HepG2 (cell line): ENCODE measurements at regions not wholly inside any gene's neighbourhood (a gene's known extent, or its start where the extent isn't known, plus 50 kb on each side); places are given as distances from the start of the nearest gene placed in this dataset.

Experiments used
- ATAC-seq: fragments of 200-7000 bp; cut with Tn5 transposase; 3 replicates; pipeline ENCODE4 v1.9.1; 2020; ENCODE audit warnings: mild to moderate bottlenecking, moderate library complexity
- BruUV-seq: library from RNA; stranded (reverse); fragments of 400-500 nt; replicated peaks from 2 replicates; lab custom pipeline; 2021; lab: Mats Ljungman, UMichigan
- CTCF ChIA-PET: fragments of 300-600 bp; formaldehyde crosslinking; extraction: SDS; loops from one replicate; lab custom pipeline; 2021; ENCODE audit warnings: low total read pairs, inconsistent platforms, low intra/inter-chr PET ratio; lab: Yijun Ruan, JAX
- POLR2A ChIA-PET: fragments of 350-600 bp; sonication (Branson Sonifier 250); formaldehyde crosslinking; loops from one replicate; lab custom pipeline; 2020; ENCODE audit warnings: antibody characterized with exemption, inconsistent platforms; lab: Yijun Ruan, JAX
- DNase-seq: peaks from one replicate; pipeline ENCODE4 v3.0.0-alpha.2; 2015; ENCODE audit warnings: low spot score
- FAIRE-seq: peaks from 3 replicates; lab custom pipeline; 2011; peaks lifted over from hg19 to GRCh38; lab: Jason Lieb, UNC
- H2AFZ ChIP-seq: one replicate; pipeline ENCODE4 v1.6.1; 2011; ENCODE audit warnings: low read length, inconsistent platforms
- H3K27ac ChIP-seq: fragments of 300-600 bp; 3 replicates; pipeline ENCODE4 v1.8.0; 2011; ENCODE audit warnings: mixed run types, mild to moderate bottlenecking, mixed read lengths, low read length, inconsistent platforms; ENCODE audit not compliant: insufficient read depth; ENCODE audit errors: extremely low read length
- H3K27me3 ChIP-seq, 2 experiments: fragments of 200-600 bp in 1 of 2; 2 replicates in 1 of 2; 3 replicates in 1 of 2; pipeline versions ENCODE4 v1.6.0 to v1.8.0; 2011; ENCODE audit warnings: low read length in 2 of 2, mild to moderate bottlenecking in 2 of 2, moderate library complexity in 2 of 2, inconsistent platforms in 1 of 2; ENCODE audit not compliant: insufficient read depth in 2 of 2, control insufficient read depth in 1 of 2
- H3K36me3 ChIP-seq, 2 experiments: fragments of 200-600 bp in 1 of 2; replicated peaks in 1 of 2; 2 replicates in 1 of 2; 3 replicates in 1 of 2; pipeline versions ENCODE4 v1.5.1 to v1.8.0; 2011; ENCODE audit warnings: low read length in 2 of 2, inconsistent platforms in 1 of 2; ENCODE audit not compliant: insufficient read depth in 2 of 2, control insufficient read depth in 1 of 2
- H3K4me1 ChIP-seq: 2 replicates; pipeline ENCODE4 v1.5.1; 2012; ENCODE audit warnings: low read length, inconsistent platforms; ENCODE audit not compliant: insufficient read depth
- H3K4me2 ChIP-seq: 2 replicates; pipeline ENCODE4 v1.6.0; 2011; ENCODE audit warnings: low read depth, low read length, inconsistent platforms
- H3K4me3 ChIP-seq, 3 experiments: fragments of 200-600 bp in 1 of 3; sonication (generic), shearing (Covaris generic) in 1 of 3; replicated peaks in 1 of 3; 2 replicates each; pipeline ENCODE4 v1.5.1; 2011 to 2016; ENCODE audit warnings: low read length in 3 of 3, inconsistent platforms in 2 of 3, low read depth in 2 of 3, mild to moderate bottlenecking in 2 of 3, control low read depth in 1 of 3, mixed read lengths in 1 of 3; ENCODE audit not compliant: insufficient read depth in 1 of 3
- H3K79me2 ChIP-seq: one replicate; pipeline ENCODE4 v1.6.1; 2011; ENCODE audit warnings: low read length, inconsistent platforms; ENCODE audit not compliant: insufficient read depth
- H3K9ac ChIP-seq: 2 replicates; pipeline ENCODE4 v1.6.0; 2011; ENCODE audit warnings: mild to moderate bottlenecking, low read depth, low read length, inconsistent platforms; ENCODE audit not compliant: insufficient read depth
- H3K9me3 ChIP-seq: 2 replicates; pipeline ENCODE4 v1.5.1; 2012; ENCODE audit warnings: mild to moderate bottlenecking, low read length
- H4K20me1 ChIP-seq: 2 replicates; pipeline ENCODE4 v1.6.0; 2011; ENCODE audit warnings: inconsistent platforms, mild to moderate bottlenecking, low read length, moderate library complexity; ENCODE audit not compliant: insufficient read depth
- IKZF4 ChIP-seq: sonication (generic); formaldehyde crosslinking; IDR thresholded peaks from 2 replicates; pipeline ENCODE4 v1.5.1; 2020; ENCODE audit warnings: borderline replicate concordance, mild to moderate bottlenecking, low read depth, missing genetic modification reagents; ENCODE audit errors: not compliant biosample characterization
- ZFP36 ChIP-seq: fragments of 150-350 bp; IDR thresholded peaks from 2 replicates; pipeline ENCODE4 v1.6.1; 2018; ENCODE audit warnings: borderline replicate concordance, low read length, low read depth; ENCODE audit not compliant: partially characterized antibody
- ZNF326 ChIP-seq: sonication (generic); formaldehyde crosslinking; IDR thresholded peaks from 2 replicates; pipeline ENCODE4 v1.4.0; 2020; ENCODE audit warnings: missing genetic modification reagents, borderline replicate concordance
- ZNF329 ChIP-seq: sonication (generic); formaldehyde crosslinking; IDR thresholded peaks from 2 replicates; pipeline ENCODE4 v1.9.0; 2021; ENCODE audit warnings: low read depth, mild to moderate bottlenecking, missing genetic modification reagents
- ZNF589 ChIP-seq: sonication (generic); formaldehyde crosslinking; conservative IDR thresholded peaks from 2 replicates; pipeline ENCODE4 v1.8.0; 2022; ENCODE audit warnings: mild to moderate bottlenecking, moderate library complexity, missing genetic modification reagents
- ZNF710 ChIP-seq: sonication (generic); formaldehyde crosslinking; IDR thresholded peaks from 2 replicates; pipeline ENCODE4 v1.5.0; 2020; ENCODE audit warnings: mild to moderate bottlenecking, missing genetic modification reagents, borderline replicate concordance
- ZNF841 ChIP-seq: sonication (generic); formaldehyde crosslinking; IDR thresholded peaks from 2 replicates; pipeline ENCODE4 v1.8.1; 2023; ENCODE audit warnings: missing genetic modification reagents, borderline replicate concordance
- WGBS: methylation state at CpG from one replicate; pipeline ENCODE4 v1.1.6; 2017; ENCODE audit warnings: low lambda C conversion rate; 5-methylcytosine and 5-hydroxymethylcytosine counted together
- in situ Hi-C: cut with HindIII; loops from 2 replicates; pipeline ENCODE4 v1.10.0; 2017; ENCODE audit warnings: low pct_unique_long_range_greater_than_20kb; ENCODE audit not compliant: extremely low pct_ligation_motif_present
- intact Hi-C: fragments of 100-400 bp; cut with micrococcal nuclease; formaldehyde crosslinking; loops from one replicate; pipeline ENCODE4 v1.10.0; 2022; ENCODE audit not compliant: unreplicated experiment

GRCh38 chr12:125393569-125393968, 328.3 kb downstream of the AACS start (continued):
- no peak for TF ChIP-seq ZNF710 (CRISPR knock-in tag)
- no peak for TF ChIP-seq ZNF326
- TF ChIP-seq ZFP36, result no peak
- no peak for TF ChIP-seq ZNF841 (CRISPR knock-in tag)
- no peak for TF ChIP-seq IKZF4 (CRISPR knock-in tag)
- TF ChIP-seq, all 625 proteins: peak for 0

DNA sequence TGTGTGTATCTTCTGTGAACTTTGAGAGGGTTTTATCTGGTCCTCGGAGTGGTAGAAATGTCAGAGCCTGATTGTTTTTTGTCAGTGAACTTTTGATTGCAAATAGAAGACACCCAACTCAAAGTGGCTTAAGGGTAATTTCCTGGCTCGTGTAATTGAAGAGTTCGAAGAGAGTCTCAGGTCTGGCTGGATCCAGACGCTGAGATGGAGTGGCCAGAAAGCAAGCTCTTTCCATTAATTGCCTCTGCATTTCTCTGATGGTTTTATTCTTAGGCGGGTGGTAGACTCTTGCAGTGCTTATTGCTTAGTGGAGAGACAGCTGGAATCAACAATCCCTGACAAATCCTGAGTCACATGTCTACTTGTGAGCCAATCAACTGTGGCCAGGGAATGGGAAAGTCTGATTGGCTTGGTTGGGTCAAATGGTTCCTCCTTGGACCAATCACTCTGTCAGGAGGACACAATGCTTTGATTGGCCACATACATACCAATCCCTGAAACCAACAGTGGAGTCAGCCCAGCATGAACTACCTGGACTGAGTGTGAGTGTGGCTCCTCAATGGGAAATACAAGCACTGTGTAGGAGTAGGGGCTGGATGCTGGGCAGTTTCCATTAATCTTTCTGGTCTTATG, 330.5 kb downstream of the AACS start:
- no peak overlapping the region for H3K9ac ChIP-seq
- in situ Hi-C loops, result no loop called here
- TF ChIP-seq ZNF589 (no peak), ZNF329 (peak; percentile 95)
- TF ChIP-seq, all 625 proteins: peak for 1
- BruUV-seq, result no TSS peak
- no peaks in the 10 kb centered on the region for H4K20me1 ChIP-seq
- 0 out of 2 replicates have a peak, but pooled peaks cover 5% of the 10 kb centered on the region for H3K4me1 ChIP-seq
- POLR2A ChIA-PET, result no interaction called here
- FAIRE-seq (no peak), ATAC-seq (no peak; the same call in 2 of the 3 replicates), DNase-seq (no peak)
- 25% methylated on average over 5 of the region's 5 CpGs for WGBS
- no peaks in the 10 kb centered on the region for H3K36me3 ChIP-seq
- no peaks in the 10 kb centered on the region for H3K79me2 ChIP-seq
- H3K4me3 ChIP-seq, result no peak overlapping the region
- intact Hi-C loops, result no loop called here
- H2AFZ ChIP-seq, result no peak overlapping the region
- H3K27me3 ChIP-seq, result no peaks in the 10 kb centered on the region
- peaks cover 11% of the 10 kb centered on the region; the same call in 1 of the 2 replicates for H3K9me3 ChIP-seq
- H3K4me2 ChIP-seq, result no peak overlapping the region
- no peak overlapping the region for H3K27ac ChIP-seq
- CTCF ChIA-PET, result no interaction called here
